ENCODE measurements at regions not wholly inside any gene's neighbourhood (a gene's known extent, or its start where the extent isn't known, plus 50 kb on each side); places are given as distances from the start of the nearest gene placed in this dataset.
A peak's percentile ranks its signal among the peaks of the same experiment; 100 is the strongest.
"Not testable (repeated sequence)": the region's sequence is repeated elsewhere in the genome, so short reads cannot be mapped to it uniquely, and the experiment has no call there.

GRCh38 chr11:119586181-119586580 lies 142.8 kb downstream of the NECTIN1 start:
- DNase-seq, result no peak

GRCh38 chr11:119585043-119585781 lies 143.8 kb downstream of the NECTIN1 start:
- DNase-seq, result peak in 1 of 14 donors; percentile 56

- DNase-seq, result peak in 7 of 14 donors; percentile 15 to 73 (median 45)
Observed at GRCh38 chr11:119584193-119585042, 144.6 kb downstream of the NECTIN1 start.

GRCh38 chr11:119583585-119583984 lies 145.4 kb downstream of the NECTIN1 start:
- no peak for DNase-seq

GRCh38 chr11:119581396-119581795 lies 147.6 kb downstream of the NECTIN1 start:
- not testable (repeated sequence) for DNase-seq

- no peak for DNase-seq
Observed at GRCh38 chr11:119580751-119581150, 148.2 kb downstream of the NECTIN1 start.

- DNase-seq, result no peak
Observed at GRCh38 chr11:119580081-119580480, 148.9 kb downstream of the NECTIN1 start.

- DNase-seq, result no peak
Observed at GRCh38 chr11:119578521-119579191, 150.3 kb downstream of the NECTIN1 start.

GRCh38 chr11:119573858-119574257 lies 150.9 kb upstream of the THY1 start:
- no peak for DNase-seq

- no peak for DNase-seq
Observed at GRCh38 chr11:119572481-119573424, 149.8 kb upstream of the THY1 start.

- no peak for DNase-seq
Observed at GRCh38 chr11:119571311-119571710, 148.3 kb upstream of the THY1 start.

GRCh38 chr11:119567688-119568582 lies 145.0 kb upstream of the THY1 start:
- DNase-seq, result peak in 4 of 14 donors; percentile 14 to 60 (median 29)

GRCh38 chr11:119566319-119566718 lies 143.3 kb upstream of the THY1 start:
- no peak for DNase-seq

GRCh38 chr11:119565693-119566092 lies 142.7 kb upstream of the THY1 start:
- not testable (repeated sequence) for DNase-seq

GRCh38 chr11:119560961-119561360 lies 138.0 kb upstream of the THY1 start:
- no peak for DNase-seq

GRCh38 chr11:119560291-119560690 lies 137.3 kb upstream of the THY1 start:
- no peak for DNase-seq

GRCh38 chr11:119552106-119552485 lies 129.1 kb upstream of the THY1 start:
- no peak for DNase-seq

- DNase-seq, result no peak
Observed at GRCh38 chr11:119551420-119552105, 128.6 kb upstream of the THY1 start.

GRCh38 chr11:119550053-119550752 lies 127.2 kb upstream of the THY1 start:
- no peak for DNase-seq

- no peak for DNase-seq
Observed at GRCh38 chr11:119547511-119547910, 124.5 kb upstream of the THY1 start.

All from C1 segment of cervical spinal cord (tissue), 14 donors.